Right hindlimb (tissue), 1 donor: ENCODE measurements at regions not wholly inside any gene's neighbourhood (a gene's known extent, or its start where the extent isn't known, plus 50 kb on each side); places are given as distances from the start of the nearest gene placed in this dataset.
"Not testable (repeated sequence)": the region's sequence is repeated elsewhere in the genome, so short reads cannot be mapped to it uniquely, and the experiment has no call there.

ENCODE experiments used
- DNase-seq: peaks from one replicate; pipeline ENCODE4 v3.0.0-alpha.2; 2018

GRCh38 chr3:177610686-177611633 is 413.7 kb upstream of the TBL1XR1 start:
- peak; percentile 53 for DNase-seq

GRCh38 chr3:177611752-177612334 is 414.6 kb upstream of the TBL1XR1 start:
- DNase-seq = no peak

DNA sequence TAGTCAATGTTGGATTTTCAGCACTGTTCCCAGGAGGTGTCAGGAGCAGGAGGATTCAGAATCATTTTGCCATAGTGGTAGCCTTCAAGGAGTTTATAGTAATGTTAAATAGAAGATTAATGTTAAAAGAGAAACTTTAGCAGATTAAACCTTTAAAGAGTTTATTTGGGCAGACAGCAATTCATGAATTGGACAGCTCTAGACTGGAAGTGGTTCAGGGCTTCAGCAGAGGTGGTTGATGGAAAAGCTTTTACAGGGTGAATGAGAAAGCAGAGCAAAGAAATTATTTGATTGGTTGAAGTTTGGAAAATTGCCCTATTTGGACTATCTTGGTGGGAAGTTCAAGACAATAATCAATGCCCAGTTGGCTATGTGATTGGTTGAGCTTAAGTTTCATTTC is 416.6 kb upstream of the TBL1XR1 start:
- DNase-seq = no peak

- peak; percentile 76 for DNase-seq
These were observed 417.7 kb upstream of the TBL1XR1 start for GRCh38 chr3:177615015-177615414.

DNA sequence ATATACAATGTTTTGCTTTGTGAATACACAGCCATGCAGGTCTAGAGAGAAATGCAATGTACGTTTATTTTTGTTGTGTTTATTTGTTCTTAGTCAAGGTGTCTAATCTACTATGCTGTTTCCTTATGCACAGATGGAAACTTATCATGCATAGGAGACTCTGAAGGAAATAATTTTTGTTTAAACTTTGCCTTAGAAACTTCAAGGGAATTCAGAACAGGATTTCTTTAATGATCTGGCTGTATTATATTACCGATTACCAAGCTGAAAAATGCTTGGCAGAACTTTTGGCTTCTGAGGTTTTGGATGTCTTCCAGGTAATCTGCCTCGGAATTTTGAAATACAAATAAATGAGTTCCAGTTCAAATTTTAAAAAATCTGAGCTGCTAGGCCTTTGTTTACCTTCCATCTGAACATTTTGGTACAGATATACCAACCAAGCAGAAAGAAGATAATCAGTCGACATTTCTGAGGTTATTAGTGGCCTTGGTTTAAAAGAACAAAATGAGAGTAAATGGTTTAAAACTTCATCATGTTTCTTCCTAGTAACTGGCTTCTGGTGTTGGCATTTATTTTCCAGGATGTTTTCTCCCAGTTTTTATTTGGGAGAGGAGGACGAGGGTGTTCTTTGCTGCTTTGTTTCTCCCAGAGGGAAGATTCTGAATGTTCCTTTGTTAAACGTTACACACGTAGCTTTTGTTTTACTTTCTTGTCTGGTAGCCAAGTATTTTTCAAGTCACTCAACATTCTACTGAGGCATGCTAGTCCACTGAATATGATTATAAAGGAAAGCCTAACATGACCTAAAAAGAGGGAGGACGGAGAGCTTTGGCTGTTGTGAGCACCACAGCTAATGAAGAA is 421.8 kb upstream of the TBL1XR1 start:
- no peak for DNase-seq

DNA sequence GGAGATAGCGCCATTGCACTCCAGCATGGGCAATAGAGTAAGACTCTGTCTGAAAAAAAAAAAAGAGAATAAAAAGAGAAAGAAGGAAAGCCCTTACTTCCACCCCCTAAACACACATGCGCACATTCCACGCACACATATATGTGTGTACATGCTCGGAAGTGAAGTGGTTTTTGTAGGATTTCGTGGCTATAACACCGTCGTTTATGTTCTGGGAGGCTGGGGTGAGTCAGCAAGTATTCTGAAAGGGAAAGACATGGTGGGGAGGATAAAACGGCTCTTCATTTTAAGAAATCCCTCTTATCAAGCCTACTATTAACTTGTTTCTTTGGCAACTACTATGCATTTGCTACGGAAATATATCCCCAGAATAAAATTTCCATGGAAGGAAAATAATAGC is 422.8 kb upstream of the TBL1XR1 start:
- no peak for DNase-seq

GRCh38 chr3:177622520-177622919 is 425.2 kb upstream of the TBL1XR1 start:
- no peak for DNase-seq

- DNase-seq = no peak
These were observed 425.8 kb upstream of the TBL1XR1 start for GRCh38 chr3:177622982-177623617.

GRCh38 chr3:177624528-177625495 is 427.5 kb upstream of the TBL1XR1 start:
- DNase-seq = no peak

DNA sequence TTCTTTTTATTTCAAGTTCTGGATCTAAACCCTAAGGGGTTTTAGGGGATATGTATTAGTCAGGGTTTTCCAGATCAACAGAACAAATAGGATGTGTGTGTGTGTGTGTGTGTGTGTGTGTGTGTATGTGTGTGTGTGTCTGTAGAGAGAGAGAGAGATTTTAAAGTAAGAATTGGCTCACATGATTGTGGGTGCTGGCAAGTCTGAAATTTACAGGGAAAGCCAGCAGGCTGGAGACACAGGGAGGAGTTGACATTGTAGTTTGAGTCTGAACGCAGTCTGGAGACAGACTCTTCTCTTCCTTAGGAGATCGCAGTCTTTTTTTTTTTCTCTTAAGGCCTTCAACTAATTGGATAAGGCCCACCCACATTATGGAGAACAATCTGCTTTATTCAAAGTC is 428.8 kb upstream of the TBL1XR1 start:
- DNase-seq = no peak

GRCh38 chr3:177628095-177628719 is 430.9 kb upstream of the TBL1XR1 start:
- DNase-seq = not testable (repeated sequence)

DNA sequence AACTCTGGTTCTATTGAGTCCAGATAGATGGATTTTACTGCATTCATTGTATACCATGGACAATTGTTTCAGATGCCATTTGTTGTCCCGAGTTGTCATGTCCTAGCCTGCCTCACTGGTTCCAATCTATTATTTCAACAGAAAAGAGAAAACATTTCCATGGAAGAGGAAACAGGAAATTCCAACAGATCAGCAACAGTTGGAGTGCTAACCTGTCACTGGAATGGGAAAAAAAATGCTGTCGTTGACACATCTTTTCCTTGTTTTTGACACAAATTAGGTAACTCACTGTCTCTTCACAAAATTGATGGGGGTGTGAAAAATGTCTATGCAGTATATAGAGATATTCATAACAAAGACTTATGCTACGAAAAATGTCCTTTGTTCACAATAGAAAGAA is 432.0 kb upstream of the TBL1XR1 start:
- DNase-seq = no peak

DNA sequence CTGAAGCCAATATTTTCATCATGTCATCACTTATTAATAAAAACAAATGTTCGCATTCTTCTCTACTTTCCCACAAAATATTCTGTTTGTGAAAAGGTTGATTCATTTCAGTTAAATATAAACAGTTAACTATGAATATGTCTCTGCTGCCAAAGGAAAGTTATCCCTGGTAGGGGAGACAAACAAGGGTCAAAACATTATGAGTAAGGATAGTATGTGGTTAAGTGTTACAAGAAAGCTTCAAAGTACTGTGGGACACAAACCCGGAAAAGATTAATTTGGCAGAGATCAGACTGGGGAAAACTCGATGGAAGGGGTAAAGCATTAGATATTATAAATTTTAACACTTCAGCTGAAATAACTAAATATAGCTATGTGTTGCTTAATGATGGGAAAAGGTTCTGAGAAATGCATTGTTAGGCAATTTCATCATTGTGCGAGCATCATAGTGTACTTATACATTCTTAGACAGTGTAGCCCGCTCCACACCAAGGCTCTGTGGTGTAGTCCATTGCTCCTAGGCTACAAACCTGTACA is 436.5 kb upstream of the TBL1XR1 start:
- DNase-seq = no peak

DNA sequence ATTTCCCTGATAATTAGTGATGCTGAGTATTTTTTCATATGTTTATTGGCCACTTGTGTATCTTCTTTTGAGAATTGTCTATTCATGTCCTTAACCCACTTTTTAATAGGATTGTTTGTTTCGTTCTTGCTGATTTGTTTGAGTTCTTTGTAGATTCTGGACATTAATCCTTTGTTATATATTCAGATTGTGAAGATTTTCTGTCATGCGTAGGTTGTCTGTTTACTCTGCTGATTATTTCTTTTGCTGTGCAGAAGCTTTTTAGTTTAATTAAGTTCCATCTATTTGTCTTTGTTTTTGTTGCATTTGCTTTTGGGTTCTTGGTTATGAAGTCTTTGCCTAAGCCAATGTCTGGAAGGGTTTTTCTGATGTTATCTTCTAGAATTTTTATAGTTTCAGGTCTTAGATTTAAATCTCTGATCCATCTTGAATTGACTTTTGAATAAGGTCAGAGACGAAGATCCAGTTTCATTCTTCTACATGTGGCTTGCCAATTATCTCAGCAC is 438.4 kb upstream of the TBL1XR1 start:
- not testable (repeated sequence) for DNase-seq

- DNase-seq = no peak
These were observed 443.2 kb upstream of the TBL1XR1 start for GRCh38 chr3:177640319-177640965.

GRCh38 chr3:177641206-177641605 is 443.9 kb upstream of the TBL1XR1 start:
- DNase-seq = peak; percentile 36

GRCh38 chr3:177642042-177642803 is 444.9 kb upstream of the TBL1XR1 start:
- no peak for DNase-seq

DNA sequence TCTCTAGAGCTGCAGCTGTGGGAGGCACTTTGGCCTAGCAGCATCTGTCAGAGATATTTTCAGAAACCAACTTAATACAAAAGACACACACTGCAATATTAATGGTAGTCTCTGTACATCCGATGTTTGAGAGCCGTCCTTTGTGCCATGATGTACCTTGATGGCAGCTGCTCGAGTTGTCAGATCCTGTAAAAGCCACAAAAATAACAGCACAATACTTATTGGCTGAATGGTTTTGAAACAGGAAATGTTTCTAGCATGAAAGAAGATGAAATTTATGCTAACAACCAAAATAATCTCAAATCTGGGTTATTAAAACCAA is 445.5 kb upstream of the TBL1XR1 start:
- DNase-seq = no peak

GRCh38 chr3:177646749-177647148 is 449.5 kb upstream of the TBL1XR1 start:
- DNase-seq = no peak
